Mucosa of descending colon (tissue), 3 donors: ENCODE measurements at regions not wholly inside any gene's neighbourhood (a gene's known extent, or its start where the extent isn't known, plus 50 kb on each side); places are given as distances from the start of the nearest gene placed in this dataset.

ENCODE experiments used
- ATAC-seq: fragments of 200-7000 bp; cut with Tn5 transposase; one replicate; pipeline ENCODE4 v1.9.1; 2020; ENCODE audit warnings: mild to moderate bottlenecking, moderate library complexity
- DNase-seq, 3 donors: peaks; one replicate each; pipeline ENCODE4 v3.0.0-alpha.2; 2020
- H3K36me3 ChIP-seq: fragments of 200-600 bp; one replicate; pipeline ENCODE4 v1.8.0; 2021; ENCODE audit warnings: low read depth, mild to moderate bottlenecking
- H3K4me1 ChIP-seq: fragments of 200-600 bp; one replicate; pipeline ENCODE4 v1.8.0; 2021; ENCODE audit warnings: low read depth, mild to moderate bottlenecking
- H3K4me3 ChIP-seq: fragments of 200-600 bp; one replicate; pipeline ENCODE4 v1.8.0; 2021; ENCODE audit warnings: mild to moderate bottlenecking
- H3K9me3 ChIP-seq: fragments of 200-600 bp; one replicate; pipeline ENCODE4 v1.8.0; 2021; ENCODE audit warnings: mild to moderate bottlenecking
- intact Hi-C, 2 donors: fragments of 100-400 bp; cut with DNase I in 1 of 2; cut with micrococcal nuclease in 1 of 2; formaldehyde crosslinking; loops; one replicate each; pipeline versions ENCODE4 v1.11.0 to v1.11.1; 2022; cut with DNase I, micrococcal nuclease
- TF ChIP-seq, protein P1 (sequence below): fragments of 200-600 bp; IDR thresholded peaks from one replicate; pipeline ENCODE4 v1.8.0; 2022; ENCODE audit warnings: antibody characterized with exemption, mild to moderate bottlenecking
- donor health status: DM: no; HTN: no; CAD: no; lungs with moderate emphysema.
- donor health status: DM: no; HTN: no; CAD: no.
- donor health status: DM: no; HTN: yes; CAD: no.

DNA sequence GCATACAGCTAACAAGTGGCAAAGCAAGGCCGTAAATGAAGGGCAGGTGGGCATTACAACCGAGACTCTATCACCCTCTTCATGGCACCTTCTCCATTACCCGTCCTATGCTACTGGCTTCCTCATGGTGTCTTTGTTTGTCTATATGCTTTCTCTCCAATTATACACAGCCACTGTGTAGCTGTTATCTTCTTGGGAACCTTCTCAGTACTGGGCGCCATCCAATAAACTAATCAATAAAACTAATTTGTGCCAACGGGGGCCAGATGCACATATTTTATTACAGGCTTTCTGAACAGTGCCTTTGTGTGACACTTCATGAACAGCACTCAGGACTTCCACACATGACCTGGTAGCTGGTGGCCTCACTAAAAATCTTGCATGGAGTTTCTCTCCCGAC, 149.8 kb upstream of the PCSK2 start:
- no peak for DNase-seq

DNA sequence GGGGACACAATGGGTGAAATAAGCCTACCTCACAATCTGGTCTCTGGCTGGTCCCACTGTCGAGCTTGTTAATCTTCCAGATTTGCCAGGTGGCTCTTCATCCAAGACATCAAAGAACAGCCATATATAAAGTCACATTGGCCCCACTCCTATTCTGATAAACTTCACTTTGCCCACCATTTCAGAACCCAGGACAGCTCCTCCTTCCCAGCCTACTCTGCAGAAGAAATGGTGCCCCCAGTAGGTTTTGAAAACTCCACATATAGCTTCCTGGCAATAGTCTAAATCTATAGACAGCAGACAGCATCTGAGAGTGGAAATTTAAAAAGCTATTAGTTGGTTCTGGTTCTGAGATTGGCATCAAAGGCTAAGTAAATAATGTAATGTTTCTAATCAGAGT, 143.1 kb upstream of the PCSK2 start:
- ATAC-seq (no peak), DNase-seq (no peak)
- Histone ChIP-seq H3K36me3 (no peaks in the 10 kb centered on the region), H3K9me3 (no peaks in the 10 kb centered on the region), H3K4me3 (no peak overlapping the region), H3K4me1 (no peaks in the 10 kb centered on the region)
- intact Hi-C loops, result no loop called here
- TF ChIP-seq, protein P1, sequence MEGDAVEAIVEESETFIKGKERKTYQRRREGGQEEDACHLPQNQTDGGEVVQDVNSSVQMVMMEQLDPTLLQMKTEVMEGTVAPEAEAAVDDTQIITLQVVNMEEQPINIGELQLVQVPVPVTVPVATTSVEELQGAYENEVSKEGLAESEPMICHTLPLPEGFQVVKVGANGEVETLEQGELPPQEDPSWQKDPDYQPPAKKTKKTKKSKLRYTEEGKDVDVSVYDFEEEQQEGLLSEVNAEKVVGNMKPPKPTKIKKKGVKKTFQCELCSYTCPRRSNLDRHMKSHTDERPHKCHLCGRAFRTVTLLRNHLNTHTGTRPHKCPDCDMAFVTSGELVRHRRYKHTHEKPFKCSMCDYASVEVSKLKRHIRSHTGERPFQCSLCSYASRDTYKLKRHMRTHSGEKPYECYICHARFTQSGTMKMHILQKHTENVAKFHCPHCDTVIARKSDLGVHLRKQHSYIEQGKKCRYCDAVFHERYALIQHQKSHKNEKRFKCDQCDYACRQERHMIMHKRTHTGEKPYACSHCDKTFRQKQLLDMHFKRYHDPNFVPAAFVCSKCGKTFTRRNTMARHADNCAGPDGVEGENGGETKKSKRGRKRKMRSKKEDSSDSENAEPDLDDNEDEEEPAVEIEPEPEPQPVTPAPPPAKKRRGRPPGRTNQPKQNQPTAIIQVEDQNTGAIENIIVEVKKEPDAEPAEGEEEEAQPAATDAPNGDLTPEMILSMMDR, result no peak

More for the DNA sequence above, 149.8 kb upstream of the PCSK2 start:
- Histone ChIP-seq H3K9me3 (no peaks in the 10 kb centered on the region), H3K36me3 (no peaks in the 10 kb centered on the region), H3K4me1 (no peaks in the 10 kb centered on the region), H3K4me3 (no peak overlapping the region)
- intact Hi-C loops, result no loop called here
- TF ChIP-seq, protein P1, result no peak
- ATAC-seq, result no peak

DNA sequence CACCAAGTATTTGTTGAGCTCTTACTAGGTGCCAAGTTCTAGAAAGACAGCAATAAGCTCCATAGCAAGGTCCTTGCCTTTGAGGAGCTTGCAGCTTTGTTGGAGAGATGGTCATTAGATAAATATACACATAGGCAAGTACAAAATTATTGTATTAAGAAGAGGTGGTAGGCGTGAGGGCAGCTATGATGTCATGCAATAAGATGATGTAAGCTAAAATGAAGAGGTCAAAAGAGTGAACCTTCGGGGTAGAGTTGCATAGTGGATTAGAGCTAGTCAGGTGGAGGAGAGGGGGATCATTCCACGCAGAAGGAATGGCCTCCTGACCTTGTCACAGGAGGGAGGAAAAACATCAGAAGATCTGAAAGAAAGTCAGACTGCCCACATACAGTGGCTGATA, 141.9 kb upstream of the PCSK2 start:
- Histone ChIP-seq H3K4me1 (no peaks in the 10 kb centered on the region), H3K9me3 (no peaks in the 10 kb centered on the region), H3K4me3 (no peak overlapping the region), H3K36me3 (no peaks in the 10 kb centered on the region)
- TF ChIP-seq, protein P1, result no peak
- ATAC-seq, result no peak
- DNase-seq, result no peak
- intact Hi-C loops, result no loop called here

DNA sequence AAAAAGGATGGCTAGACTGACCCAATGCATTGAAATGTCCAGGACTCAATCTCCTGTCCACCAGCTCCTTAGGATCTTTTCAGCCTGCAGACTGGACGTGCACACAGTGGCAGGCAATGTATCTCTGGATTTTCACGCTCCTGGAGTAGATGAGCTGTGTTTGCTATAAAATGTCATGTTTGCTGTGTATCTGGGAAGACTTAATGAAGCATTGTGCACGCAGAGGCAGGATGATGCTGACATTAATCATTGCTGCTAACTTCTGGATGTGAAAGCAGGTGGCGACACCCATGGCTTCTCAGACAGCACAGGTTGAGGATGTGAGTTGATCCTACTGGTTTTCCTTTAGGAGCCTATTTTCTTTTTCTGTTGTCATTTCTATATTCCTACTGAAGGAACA, 133.1 kb upstream of the PCSK2 start:
- TF ChIP-seq, protein P1, result no peak
- DNase-seq (no peak), ATAC-seq (no peak)
- no peaks in the 10 kb centered on the region for H3K4me1 ChIP-seq
- no peak overlapping the region for H3K4me3 ChIP-seq
- no peaks in the 10 kb centered on the region for H3K36me3 ChIP-seq
- H3K9me3 ChIP-seq, result no peaks in the 10 kb centered on the region
- intact Hi-C loops, result no loop called here

DNA sequence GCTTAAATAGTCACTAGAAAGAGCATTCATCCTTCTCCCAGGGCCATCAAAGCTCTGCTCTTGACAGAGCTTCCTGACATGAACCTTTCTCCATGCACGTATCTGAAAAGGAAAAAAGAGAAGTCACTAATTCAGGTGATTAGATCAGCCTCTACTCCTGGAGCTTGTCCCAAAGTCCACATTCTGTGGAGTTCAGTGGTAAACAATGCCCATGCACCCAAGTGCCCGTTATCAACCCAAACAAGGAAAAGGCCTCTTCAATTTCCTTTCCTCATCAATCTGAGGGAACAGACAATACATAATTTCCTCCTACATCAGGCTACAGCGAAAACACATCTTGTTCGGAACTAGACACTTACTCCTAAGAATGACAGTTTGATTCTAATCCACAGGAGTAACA, 129.2 kb upstream of the PCSK2 start:
- DNase-seq, result no peak
- H3K36me3 ChIP-seq, result no peaks in the 10 kb centered on the region
- ATAC-seq, result no peak
- intact Hi-C loops, result no loop called here
- no peaks in the 10 kb centered on the region for H3K9me3 ChIP-seq
- H3K4me3 ChIP-seq, result no peak overlapping the region
- TF ChIP-seq, protein P1, result no peak
- H3K4me1 ChIP-seq, result no peaks in the 10 kb centered on the region

DNA sequence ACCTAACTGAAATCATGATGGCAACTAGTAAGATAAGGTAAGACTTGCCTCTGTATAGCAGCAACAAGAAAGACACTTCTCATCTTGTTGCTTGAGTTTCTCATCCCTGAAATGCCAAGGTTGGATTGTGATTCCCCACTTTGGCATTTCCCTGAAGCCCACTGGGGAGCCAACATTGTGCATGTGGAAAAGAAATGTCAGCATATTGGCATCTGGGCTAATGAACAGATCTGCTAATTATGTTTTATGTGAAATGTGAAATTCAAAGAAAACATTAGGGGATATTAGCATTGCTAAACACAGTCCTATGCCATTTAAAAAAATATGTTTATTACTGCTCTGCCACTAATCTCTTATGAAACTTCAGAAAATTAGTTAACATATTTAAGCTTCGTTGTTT, 126.3 kb upstream of the PCSK2 start:
- Histone ChIP-seq H3K4me3 (no peak overlapping the region), H3K4me1 (no peaks in the 10 kb centered on the region), H3K36me3 (no peaks in the 10 kb centered on the region), H3K9me3 (no peaks in the 10 kb centered on the region)
- DNase-seq (no peak), ATAC-seq (no peak)
- TF ChIP-seq, protein P1, result no peak
- intact Hi-C loops, result no loop called here
